MM.1S (cell line): ENCODE measurements at regions not wholly inside any gene's neighbourhood (a gene's known extent, or its start where the extent isn't known, plus 50 kb on each side); places are given as distances from the start of the nearest gene placed in this dataset.

Source experiments
- CTCF ChIP-seq: fragments of 300-600 bp; sonication (generic); IDR thresholded peaks from 2 replicates; pipeline ENCODE4 v1.5.1; 2016; ENCODE audit warnings: antibody characterized with exemption, low read length, mixed read lengths
- EZH2phosphoT487 ChIP-seq: fragments of 300-600 bp; sonication (generic); IDR thresholded peaks from 2 replicates; pipeline ENCODE4 v1.6.1; 2018; ENCODE audit warnings: antibody characterized with exemption, low read length

DNA sequence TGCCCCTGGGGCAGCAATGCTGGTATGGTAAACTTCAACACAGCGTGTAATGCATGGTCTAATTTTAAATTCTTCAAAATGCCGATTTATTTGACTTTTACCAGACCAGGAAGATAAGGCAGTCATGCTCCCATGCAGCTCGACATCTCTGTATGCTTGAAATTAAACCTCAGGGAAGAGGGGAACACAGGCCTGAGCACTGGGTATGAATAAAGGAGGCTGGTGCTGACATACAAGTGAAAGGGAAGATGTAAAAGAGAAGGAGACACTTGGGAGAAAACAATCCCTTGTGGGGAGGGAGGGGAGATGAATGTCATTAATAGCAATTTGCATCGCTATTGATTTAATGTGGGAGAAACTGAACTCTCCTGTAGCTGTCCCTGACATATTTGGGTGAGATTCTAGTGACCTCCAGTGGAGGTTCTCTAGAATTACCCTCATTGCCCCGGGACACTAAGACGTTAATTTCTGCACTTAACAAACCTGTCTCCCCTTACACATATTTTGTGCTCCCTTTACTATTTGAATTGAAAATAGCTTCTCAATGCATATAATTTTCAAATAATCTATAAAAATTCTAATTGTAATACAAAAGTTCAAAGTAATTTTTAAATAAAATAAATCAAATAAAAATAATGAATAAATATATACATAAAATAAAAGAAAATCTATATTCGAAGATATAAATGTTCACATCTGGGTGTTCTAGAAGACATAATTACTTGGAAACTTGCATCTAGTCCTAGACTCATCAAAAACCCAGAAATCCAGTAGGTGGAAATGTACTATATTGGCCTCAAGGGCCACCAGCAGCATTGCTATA is 283.1 kb downstream of the LMX1A start:
- peak; percentile 85 for TF ChIP-seq CTCF
- TF ChIP-seq EZH2phosphoT487 = no peak
